HG03039 (cell line): ENCODE measurements at regions not wholly inside any gene's neighbourhood (a gene's known extent, or its start where the extent isn't known, plus 50 kb on each side); places are given as distances from the start of the nearest gene placed in this dataset.
"Not testable (repeated sequence)": the region's sequence is repeated elsewhere in the genome, so short reads cannot be mapped to it uniquely, and the experiment has no call there.

Source experiments
- ATAC-seq: cut with Tn5 transposase; IDR thresholded peaks from one replicate; pipeline ENCODE4 v1.9.1; 2021; ENCODE audit warnings: mild to moderate bottlenecking, moderate library complexity; ENCODE audit not compliant: unreplicated experiment

GRCh38 chr9:1535599-1535998 lies 479.5 kb upstream of the SMARCA2 start:
- ATAC-seq, result no peak

GRCh38 chr9:1536522-1537170 lies 478.5 kb upstream of the SMARCA2 start:
- ATAC-seq, result peak; percentile 53

- no peak for ATAC-seq
Measured at GRCh38 chr9:1538301-1538700, 476.8 kb upstream of the SMARCA2 start.

- no peak for ATAC-seq
Measured at GRCh38 chr9:1539216-1539615, 475.9 kb upstream of the SMARCA2 start.

- no peak for ATAC-seq
Measured at GRCh38 chr9:1550636-1551035, 464.5 kb upstream of the SMARCA2 start.

- no peak for ATAC-seq
Measured at GRCh38 chr9:1554081-1555035, 460.8 kb upstream of the SMARCA2 start.

GRCh38 chr9:1558666-1559065 lies 456.5 kb upstream of the SMARCA2 start:
- ATAC-seq, result not testable (repeated sequence)

- no peak for ATAC-seq
Measured at GRCh38 chr9:1575939-1576338, 439.2 kb upstream of the SMARCA2 start.

- no peak for ATAC-seq
Measured at GRCh38 chr9:1580215-1580614, 434.9 kb upstream of the SMARCA2 start.

GRCh38 chr9:1581926-1582325 lies 433.2 kb upstream of the SMARCA2 start:
- no peak for ATAC-seq

GRCh38 chr9:1591310-1591709 lies 423.8 kb upstream of the SMARCA2 start:
- no peak for ATAC-seq

- ATAC-seq, result no peak
Measured at GRCh38 chr9:1598270-1598669, 416.9 kb upstream of the SMARCA2 start.

GRCh38 chr9:1599961-1600360 lies 415.2 kb upstream of the SMARCA2 start:
- ATAC-seq, result no peak

GRCh38 chr9:1604942-1605560 lies 410.1 kb upstream of the SMARCA2 start:
- no peak for ATAC-seq

GRCh38 chr9:1606253-1606652 lies 408.9 kb upstream of the SMARCA2 start:
- ATAC-seq, result no peak

GRCh38 chr9:1612886-1613285 lies 402.3 kb upstream of the SMARCA2 start:
- no peak for ATAC-seq

GRCh38 chr9:1617419-1617818 lies 397.7 kb upstream of the SMARCA2 start:
- no peak for ATAC-seq

GRCh38 chr9:1619915-1620710 lies 395.0 kb upstream of the SMARCA2 start:
- no peak for ATAC-seq

GRCh38 chr9:1637401-1637800 lies 377.7 kb upstream of the SMARCA2 start:
- ATAC-seq, result no peak

GRCh38 chr9:1639166-1639565 lies 376.0 kb upstream of the SMARCA2 start:
- no peak for ATAC-seq

GRCh38 chr9:1647776-1648175 lies 367.4 kb upstream of the SMARCA2 start:
- ATAC-seq, result no peak
